Sigmoid colon (tissue), 6 donors: ENCODE measurements at regions not wholly inside any gene's neighbourhood (a gene's known extent, or its start where the extent isn't known, plus 50 kb on each side); places are given as distances from the start of the nearest gene placed in this dataset.

Experiments used
- DNase-seq: peaks from one replicate; pipeline ENCODE4 v3.0.0-alpha.2; 2019
- H3K27ac ChIP-seq, 4 donors: fragments of 200-600 bp; sonication (generic); one replicate each; pipeline ENCODE4 v1.5.1; 2016 to 2019; ENCODE audit warnings: mild to moderate bottlenecking in 1 of 4
- H3K27me3 ChIP-seq, 3 donors: fragments of 200-600 bp; sonication (generic); one replicate each; pipeline ENCODE4 v1.5.1; 2019; ENCODE audit warnings: mild to moderate bottlenecking in 1 of 3
- H3K36me3 ChIP-seq, 4 donors: fragments of 200-600 bp; sonication (generic); one replicate each; pipeline ENCODE4 v1.5.1; 2016 to 2019
- H3K4me1 ChIP-seq, 4 donors: fragments of 200-600 bp; sonication (generic); one replicate each; pipeline ENCODE4 v1.5.1; 2017 to 2019
- H3K4me3 ChIP-seq, 4 donors: fragments of 200-600 bp; sonication (generic); one replicate each; pipeline ENCODE4 v1.5.1; 2017 to 2019; ENCODE audit warnings: mild to moderate bottlenecking in 2 of 4, moderate library complexity in 1 of 4
- H3K9me3 ChIP-seq, 4 donors: fragments of 200-600 bp in 3 of 4; sonication (generic) in 3 of 4; one replicate each; pipeline versions ENCODE4 v1.5.1 to v1.6.1; 2013 to 2019
- EP300 ChIP-seq, 4 donors: sonication (generic); formaldehyde crosslinking; IDR thresholded peaks; one replicate each; pipeline ENCODE4 v1.6.1; 2017; ENCODE audit warnings: antibody characterized with exemption in 4 of 4
- POLR2A ChIP-seq, 2 donors: fragments of 450-650 bp; IDR thresholded peaks; one replicate each; pipeline ENCODE4 v1.6.1; 2016; ENCODE audit warnings: antibody characterized with exemption in 2 of 2, mild to moderate bottlenecking in 2 of 2, moderate library complexity in 2 of 2
- POLR2AphosphoS5 ChIP-seq, 4 donors: sonication (generic); formaldehyde crosslinking; IDR thresholded peaks; one replicate each; pipeline ENCODE4 v1.6.1; 2017; ENCODE audit warnings: antibody characterized with exemption in 4 of 4
- WGBS, 2 donors: extraction: QIAGEN DNeasy Blood & Tissue Kit; methylation state at CpG; one replicate each; pipeline ENCODE4 v1.1.7; 2013; 5-methylcytosine and 5-hydroxymethylcytosine counted together
- intact Hi-C: fragments of 100-400 bp; cut with DNase I; formaldehyde crosslinking; loops from one replicate; pipeline ENCODE4 v1.15.1; 2023
- TF ChIP-seq, protein P1 (sequence below), 4 experiments: fragments of 450-650 bp in 3 of 4; fragments of 200-600 bp in 1 of 4; IDR thresholded peaks; one replicate each; pipeline ENCODE4 v1.5.1; 2016 to 2019; ENCODE audit warnings: antibody characterized with exemption in 4 of 4, mild to moderate bottlenecking in 3 of 4, moderate library complexity in 2 of 4
- donor health status: healthy with polysubstance abuse.
- donor health status: healthy.

- intact Hi-C loops = no loop called here
- no peaks in the 10 kb centered on the region for H3K4me1 ChIP-seq
- TF ChIP-seq EP300 (IDR thresholded peaks at IDR 0.05) (no peak), POLR2A (IDR thresholded peaks at IDR 0.05) (no peak), POLR2AphosphoS5 (IDR thresholded peaks at IDR 0.05) (no peak)
- TF ChIP-seq, protein P1, sequence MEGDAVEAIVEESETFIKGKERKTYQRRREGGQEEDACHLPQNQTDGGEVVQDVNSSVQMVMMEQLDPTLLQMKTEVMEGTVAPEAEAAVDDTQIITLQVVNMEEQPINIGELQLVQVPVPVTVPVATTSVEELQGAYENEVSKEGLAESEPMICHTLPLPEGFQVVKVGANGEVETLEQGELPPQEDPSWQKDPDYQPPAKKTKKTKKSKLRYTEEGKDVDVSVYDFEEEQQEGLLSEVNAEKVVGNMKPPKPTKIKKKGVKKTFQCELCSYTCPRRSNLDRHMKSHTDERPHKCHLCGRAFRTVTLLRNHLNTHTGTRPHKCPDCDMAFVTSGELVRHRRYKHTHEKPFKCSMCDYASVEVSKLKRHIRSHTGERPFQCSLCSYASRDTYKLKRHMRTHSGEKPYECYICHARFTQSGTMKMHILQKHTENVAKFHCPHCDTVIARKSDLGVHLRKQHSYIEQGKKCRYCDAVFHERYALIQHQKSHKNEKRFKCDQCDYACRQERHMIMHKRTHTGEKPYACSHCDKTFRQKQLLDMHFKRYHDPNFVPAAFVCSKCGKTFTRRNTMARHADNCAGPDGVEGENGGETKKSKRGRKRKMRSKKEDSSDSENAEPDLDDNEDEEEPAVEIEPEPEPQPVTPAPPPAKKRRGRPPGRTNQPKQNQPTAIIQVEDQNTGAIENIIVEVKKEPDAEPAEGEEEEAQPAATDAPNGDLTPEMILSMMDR (IDR thresholded peaks at IDR 0.05) = peak in 1 of 4 experiments; percentile 20
- 27 to 57% methylated on average over 3 of the region's 3 CpGs for WGBS, 2 donors
- no peaks in the 10 kb centered on the region for H3K27me3 ChIP-seq
- no peak for DNase-seq
- H3K27ac ChIP-seq = no peak overlapping the region
- no peaks in the 10 kb centered on the region for H3K9me3 ChIP-seq
- H3K4me3 ChIP-seq = no peak overlapping the region
- no peaks in the 10 kb centered on the region for H3K36me3 ChIP-seq
Measured at GRCh38 chr6:92122746-92123145, 1296.6 kb downstream of the EPHA7 start.

GRCh38 chr6:92121228-92121627, 1298.1 kb downstream of the EPHA7 start:
- H3K36me3 ChIP-seq = no peaks in the 10 kb centered on the region
- intact Hi-C loops = no loop called here
- no peak for DNase-seq
- H3K9me3 ChIP-seq = no peaks in the 10 kb centered on the region
- no peaks in the 10 kb centered on the region for H3K4me1 ChIP-seq
- 74 to 81% methylated on average over 2 of the region's 2 CpGs for WGBS, 2 donors
- H3K27me3 ChIP-seq = no peaks in the 10 kb centered on the region
- H3K27ac ChIP-seq = no peak overlapping the region
- H3K4me3 ChIP-seq = no peak overlapping the region
- TF ChIP-seq EP300 (IDR thresholded peaks at IDR 0.05) = no peak
- no peak for TF ChIP-seq POLR2A (IDR thresholded peaks at IDR 0.05)
- TF ChIP-seq, protein P1 (IDR thresholded peaks at IDR 0.05) = no peak
- TF ChIP-seq POLR2AphosphoS5 (IDR thresholded peaks at IDR 0.05) = no peak

DNA sequence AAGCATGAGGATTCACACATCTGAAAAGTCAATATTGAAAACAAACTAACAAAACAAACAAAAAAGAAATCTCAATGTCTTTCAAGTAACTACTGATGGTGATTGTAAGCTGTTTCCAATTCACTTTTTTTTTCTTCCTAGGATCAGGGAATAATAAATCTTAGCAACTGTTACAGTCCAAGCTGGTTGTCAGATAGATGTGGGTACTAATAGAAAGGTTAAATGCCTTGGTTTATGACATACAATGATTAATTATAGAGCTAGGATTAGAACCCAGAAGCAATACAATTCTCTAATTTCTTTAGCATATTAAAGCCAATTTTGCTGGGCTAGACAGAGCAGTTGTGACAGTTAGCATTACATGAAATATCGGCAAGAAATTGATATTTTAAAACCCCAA, 1301.6 kb downstream of the EPHA7 start:
- no peaks in the 10 kb centered on the region for H3K36me3 ChIP-seq
- intact Hi-C loops = no loop called here
- H3K4me1 ChIP-seq = no peaks in the 10 kb centered on the region
- no peak overlapping the region for H3K27ac ChIP-seq
- no peaks in the 10 kb centered on the region for H3K9me3 ChIP-seq
- TF ChIP-seq, protein P1 (IDR thresholded peaks at IDR 0.05) = no peak
- TF ChIP-seq EP300 (IDR thresholded peaks at IDR 0.05) = no peak
- TF ChIP-seq POLR2A (IDR thresholded peaks at IDR 0.05) = no peak
- TF ChIP-seq POLR2AphosphoS5 (IDR thresholded peaks at IDR 0.05) = no peak
- WGBS, 2 donors = 71 to 86% methylated on average over 1 of the region's 1 CpG
- no peaks in the 10 kb centered on the region for H3K27me3 ChIP-seq
- H3K4me3 ChIP-seq = no peak overlapping the region
- no peak for DNase-seq

DNA sequence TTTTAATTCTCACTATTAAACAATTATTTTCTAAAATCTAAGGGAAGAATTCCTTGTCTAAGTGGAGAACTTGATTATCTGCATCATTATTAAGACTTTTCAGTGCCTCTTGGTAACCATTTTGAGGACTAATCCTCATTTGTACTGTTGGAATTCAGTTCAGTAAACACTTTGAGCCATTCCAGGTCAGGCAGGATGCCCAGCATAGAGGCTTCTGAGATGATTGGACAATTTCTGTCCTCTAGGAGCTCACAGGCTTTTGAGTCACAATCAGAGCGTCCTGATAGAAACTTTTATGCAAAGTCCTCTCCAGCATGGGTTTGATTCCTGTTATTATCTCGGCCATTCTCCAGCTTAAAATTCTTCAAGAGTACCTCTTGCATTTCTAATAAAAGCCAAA, 1304.6 kb downstream of the EPHA7 start:
- TF ChIP-seq, protein P1 (IDR thresholded peaks at IDR 0.05) = no peak
- TF ChIP-seq EP300 (IDR thresholded peaks at IDR 0.05) (no peak), POLR2A (IDR thresholded peaks at IDR 0.05) (no peak), POLR2AphosphoS5 (IDR thresholded peaks at IDR 0.05) (no peak)
- DNase-seq = peak; percentile 62
- peaks cover 0 to 2% (median 0%) of the 10 kb centered on the region in 4 donors for H3K9me3 ChIP-seq
- no peaks in the 10 kb centered on the region for H3K4me1 ChIP-seq
- H3K27me3 ChIP-seq = no peaks in the 10 kb centered on the region
- no peak overlapping the region for H3K4me3 ChIP-seq
- intact Hi-C loops = no loop called here
- no peaks in the 10 kb centered on the region for H3K36me3 ChIP-seq
- H3K27ac ChIP-seq = no peak overlapping the region
- 60 to 68% methylated on average over 2 of the region's 2 CpGs for WGBS, 2 donors

DNA sequence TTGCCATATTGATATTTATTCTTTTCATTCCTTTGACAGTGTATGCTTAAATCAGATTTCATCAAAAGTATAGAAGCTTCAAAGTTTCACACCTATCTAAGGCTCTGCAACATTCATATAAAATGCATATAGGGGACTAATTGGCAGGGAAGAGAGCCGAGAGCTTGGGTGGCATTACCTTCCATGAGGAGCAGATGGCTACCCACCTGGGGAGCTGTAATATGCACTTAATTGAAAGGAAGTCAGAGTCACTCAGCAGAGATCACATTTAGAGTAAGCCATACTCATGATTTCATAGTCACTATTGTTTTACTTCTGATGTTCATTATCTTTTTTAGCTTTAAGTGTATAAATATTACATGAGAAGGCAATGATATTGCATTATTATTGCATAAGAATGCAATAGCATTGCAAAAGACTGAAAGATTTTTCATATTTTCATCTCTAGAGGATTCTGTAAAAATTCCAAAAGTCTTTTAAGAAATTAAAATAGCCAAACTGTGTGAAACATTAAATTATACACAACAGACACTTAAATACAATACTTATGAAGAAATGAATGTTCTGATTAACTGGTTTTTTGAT, 1305.2 kb downstream of the EPHA7 start:
- Histone ChIP-seq H3K4me1 (no peaks in the 10 kb centered on the region), H3K9me3 (peaks cover 0 to 4% (median 0%) of the 10 kb centered on the region in 4 donors), H3K36me3 (no peaks in the 10 kb centered on the region), H3K27me3 (no peaks in the 10 kb centered on the region), H3K27ac (no peak overlapping the region), H3K4me3 (no peak overlapping the region)
- intact Hi-C loops = no loop called here
- no peak for DNase-seq
- TF ChIP-seq POLR2A (IDR thresholded peaks at IDR 0.05) (no peak), POLR2AphosphoS5 (IDR thresholded peaks at IDR 0.05) (no peak), EP300 (IDR thresholded peaks at IDR 0.05) (no peak)
- TF ChIP-seq, protein P1 (IDR thresholded peaks at IDR 0.05) = no peak
- WGBS, 2 donors = 0% methylated on average over 1 of the region's 1 CpG
